Hepatocyte (in vitro differentiated cells): ENCODE measurements at regions not wholly inside any gene's neighbourhood (a gene's known extent, or its start where the extent isn't known, plus 50 kb on each side); places are given as distances from the start of the nearest gene placed in this dataset.

Experiments
- DNase-seq: peaks from one replicate; pipeline ENCODE4 v3.0.0-alpha.2; 2016; ENCODE audit warnings: low spot score
- H2AFZ ChIP-seq: fragments of 200-600 bp; sonication (generic); 2 replicates; pipeline ENCODE4 v1.6.0; 2016; ENCODE audit warnings: antibody characterized with exemption, mild to moderate bottlenecking
- H3K27ac ChIP-seq: fragments of 200-600 bp; sonication (generic); 2 replicates; pipeline ENCODE4 v1.5.1; 2016; ENCODE audit warnings: mild to moderate bottlenecking
- H3K27me3 ChIP-seq: fragments of 200-600 bp; sonication (generic); 2 replicates; pipeline ENCODE4 v1.6.1; 2016
- H3K36me3 ChIP-seq: fragments of 200-600 bp; sonication (generic); replicated peaks from 2 replicates; pipeline ENCODE4 v1.5.1; 2016; ENCODE audit warnings: low read depth; ENCODE audit not compliant: insufficient read depth
- H3K4me1 ChIP-seq: fragments of 200-600 bp; sonication (generic); 2 replicates; pipeline ENCODE4 v1.5.1; 2016; ENCODE audit warnings: mild to moderate bottlenecking, moderate library complexity; ENCODE audit not compliant: insufficient read depth
- H3K4me2 ChIP-seq: fragments of 200-600 bp; sonication (generic); 2 replicates; pipeline ENCODE4 v1.6.0; 2016
- H3K4me3 ChIP-seq: fragments of 200-600 bp; sonication (generic); 2 replicates; pipeline ENCODE4 v1.5.1; 2016; ENCODE audit warnings: mild to moderate bottlenecking
- H3K79me2 ChIP-seq: fragments of 200-600 bp; sonication (generic); 2 replicates; pipeline ENCODE4 v1.6.0; 2017; ENCODE audit warnings: mild to moderate bottlenecking
- H3K9me2 ChIP-seq: fragments of 200-600 bp; sonication (generic); replicated peaks from 2 replicates; pipeline ENCODE4 v1.6.0; 2017; ENCODE audit warnings: mild to moderate bottlenecking; ENCODE audit not compliant: insufficient read depth
- H3K9me3 ChIP-seq: fragments of 200-600 bp; sonication (generic); 2 replicates; pipeline ENCODE4 v1.5.1; 2016; ENCODE audit warnings: low read depth, mild to moderate bottlenecking
- H4K20me1 ChIP-seq: fragments of 200-600 bp; sonication (generic); 2 replicates; pipeline ENCODE4 v1.6.0; 2016; ENCODE audit warnings: mild to moderate bottlenecking; ENCODE audit not compliant: insufficient read depth, poor library complexity, severe bottlenecking
- EZH2 ChIP-seq: fragments of 200-600 bp; sonication (generic); IDR thresholded peaks from 2 replicates; pipeline ENCODE4 v1.6.1; 2016; ENCODE audit warnings: antibody characterized with exemption, mild to moderate bottlenecking, borderline replicate concordance
- EZH2phosphoT487 ChIP-seq: fragments of 200-600 bp; sonication (generic); IDR thresholded peaks from one replicate; pipeline ENCODE4 v1.6.1; 2018; ENCODE audit warnings: antibody characterized with exemption, mild to moderate bottlenecking, low read depth, moderate library complexity; ENCODE audit not compliant: unreplicated experiment, severe bottlenecking
- WGBS: methylation state at CpG from one replicate; pipeline ENCODE4 v1.1.6; 2016; ENCODE audit warnings: low lambda C conversion rate; ENCODE audit errors: missing lambda C conversion rate; 5-methylcytosine and 5-hydroxymethylcytosine counted together
- TF ChIP-seq, protein P1 (sequence below): fragments of 200-600 bp; sonication (generic); IDR thresholded peaks from 2 replicates; pipeline ENCODE4 v1.5.1; 2016; ENCODE audit warnings: antibody characterized with exemption, mild to moderate bottlenecking; ENCODE audit not compliant: poor library complexity

DNA sequence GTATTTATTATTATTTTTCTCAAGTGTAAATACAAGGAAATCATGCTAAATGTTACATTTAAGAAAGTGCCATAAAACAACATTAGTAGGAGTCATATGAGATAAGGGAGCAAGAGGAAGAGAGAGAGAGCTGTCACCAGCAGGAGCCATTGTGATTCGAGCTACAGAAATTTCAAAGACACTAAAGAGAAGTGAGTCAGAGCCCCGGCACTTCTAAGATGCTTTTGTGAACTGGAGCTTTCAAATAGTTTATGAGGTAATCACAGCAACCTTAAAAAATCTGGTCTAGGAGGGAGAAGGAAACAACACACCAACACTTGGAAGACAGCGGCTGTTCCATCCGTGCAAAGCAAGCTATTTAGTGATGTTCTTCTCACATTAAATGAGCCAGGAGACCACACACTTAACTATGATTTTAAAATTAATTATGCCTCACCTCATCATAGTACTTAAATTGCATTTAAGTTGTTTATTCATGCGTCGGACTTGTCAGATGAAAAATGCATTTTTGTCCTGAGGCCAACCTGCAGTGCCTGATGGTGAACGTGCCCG lies 382.7 kb upstream of the SALL3 start:
- H3K4me2 ChIP-seq: no peak overlapping the region
- no peaks in the 10 kb centered on the region for H3K4me1 ChIP-seq
- no peaks in the 10 kb centered on the region for H3K79me2 ChIP-seq
- no peaks in the 10 kb centered on the region for H3K27me3 ChIP-seq
- no peak overlapping the region for H3K27ac ChIP-seq
- H3K9me2 ChIP-seq: no peaks in the 10 kb centered on the region
- H3K36me3 ChIP-seq: no peaks in the 10 kb centered on the region
- TF ChIP-seq EZH2 (no peak), EZH2phosphoT487 (no peak)
- TF ChIP-seq, protein P1, sequence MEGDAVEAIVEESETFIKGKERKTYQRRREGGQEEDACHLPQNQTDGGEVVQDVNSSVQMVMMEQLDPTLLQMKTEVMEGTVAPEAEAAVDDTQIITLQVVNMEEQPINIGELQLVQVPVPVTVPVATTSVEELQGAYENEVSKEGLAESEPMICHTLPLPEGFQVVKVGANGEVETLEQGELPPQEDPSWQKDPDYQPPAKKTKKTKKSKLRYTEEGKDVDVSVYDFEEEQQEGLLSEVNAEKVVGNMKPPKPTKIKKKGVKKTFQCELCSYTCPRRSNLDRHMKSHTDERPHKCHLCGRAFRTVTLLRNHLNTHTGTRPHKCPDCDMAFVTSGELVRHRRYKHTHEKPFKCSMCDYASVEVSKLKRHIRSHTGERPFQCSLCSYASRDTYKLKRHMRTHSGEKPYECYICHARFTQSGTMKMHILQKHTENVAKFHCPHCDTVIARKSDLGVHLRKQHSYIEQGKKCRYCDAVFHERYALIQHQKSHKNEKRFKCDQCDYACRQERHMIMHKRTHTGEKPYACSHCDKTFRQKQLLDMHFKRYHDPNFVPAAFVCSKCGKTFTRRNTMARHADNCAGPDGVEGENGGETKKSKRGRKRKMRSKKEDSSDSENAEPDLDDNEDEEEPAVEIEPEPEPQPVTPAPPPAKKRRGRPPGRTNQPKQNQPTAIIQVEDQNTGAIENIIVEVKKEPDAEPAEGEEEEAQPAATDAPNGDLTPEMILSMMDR: no peak
- no peaks in the 10 kb centered on the region for H4K20me1 ChIP-seq
- H2AFZ ChIP-seq: no peak overlapping the region
- 45% methylated on average over 8 of the region's 8 CpGs for WGBS
- no peaks in the 10 kb centered on the region for H3K9me3 ChIP-seq
- DNase-seq: peak; percentile 24
- no peak overlapping the region for H3K4me3 ChIP-seq

GRCh38 chr18:78601349-78601748 lies 378.3 kb upstream of the SALL3 start:
- Histone ChIP-seq H3K27me3 (no peaks in the 10 kb centered on the region), H4K20me1 (no peaks in the 10 kb centered on the region), H3K9me2 (no peaks in the 10 kb centered on the region), H3K36me3 (no peaks in the 10 kb centered on the region), H2AFZ (no peak overlapping the region), H3K9me3 (no peaks in the 10 kb centered on the region), H3K4me1 (no peaks in the 10 kb centered on the region), H3K79me2 (no peaks in the 10 kb centered on the region), H3K4me3 (no peak overlapping the region), H3K27ac (no peak overlapping the region), H3K4me2 (no peak overlapping the region)
- DNase-seq: no peak
- 81% methylated on average over 14 of the region's 14 CpGs for WGBS
- TF ChIP-seq EZH2 (no peak), EZH2phosphoT487 (no peak)
- TF ChIP-seq, protein P1: no peak

DNA sequence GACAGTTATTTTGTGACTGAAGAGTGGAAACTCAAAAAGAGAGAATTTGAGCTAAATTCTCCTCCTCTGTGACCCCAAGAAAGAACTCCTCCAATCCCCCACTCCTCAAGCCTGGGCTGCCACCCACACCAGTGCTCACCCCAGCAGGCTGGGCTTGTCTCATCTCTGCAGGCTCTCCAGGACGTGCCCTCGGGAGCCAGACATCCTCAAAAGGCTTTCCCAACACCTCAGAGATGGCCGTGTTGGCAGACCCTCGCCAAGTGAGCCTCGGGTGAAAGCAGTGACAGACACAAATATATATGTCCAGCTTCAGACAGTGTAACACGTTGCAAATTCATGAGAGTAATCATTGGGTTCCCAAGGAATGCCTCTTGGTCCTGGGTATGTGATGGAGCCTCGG lies 377.7 kb upstream of the SALL3 start:
- H3K9me2 ChIP-seq: no peaks in the 10 kb centered on the region
- no peak for DNase-seq
- no peaks in the 10 kb centered on the region for H3K9me3 ChIP-seq
- H3K4me1 ChIP-seq: no peaks in the 10 kb centered on the region
- TF ChIP-seq EZH2 (no peak), EZH2phosphoT487 (no peak)
- TF ChIP-seq, protein P1: no peak
- H3K4me3 ChIP-seq: no peak overlapping the region
- no peak overlapping the region for H3K4me2 ChIP-seq
- no peaks in the 10 kb centered on the region for H3K27me3 ChIP-seq
- no peak overlapping the region for H3K27ac ChIP-seq
- no peaks in the 10 kb centered on the region for H4K20me1 ChIP-seq
- H2AFZ ChIP-seq: no peak overlapping the region
- H3K36me3 ChIP-seq: no peaks in the 10 kb centered on the region
- no peaks in the 10 kb centered on the region for H3K79me2 ChIP-seq
- 91% methylated on average over 7 of the region's 7 CpGs for WGBS

- Histone ChIP-seq H3K4me3 (no peak overlapping the region), H3K9me3 (no peaks in the 10 kb centered on the region), H3K36me3 (no peaks in the 10 kb centered on the region), H3K79me2 (no peaks in the 10 kb centered on the region), H3K27ac (no peak overlapping the region), H3K4me2 (no peak overlapping the region), H3K27me3 (no peaks in the 10 kb centered on the region), H3K4me1 (no peaks in the 10 kb centered on the region), H4K20me1 (no peaks in the 10 kb centered on the region), H2AFZ (no peak overlapping the region), H3K9me2 (no peaks in the 10 kb centered on the region)
- 93% methylated on average over 12 of the region's 12 CpGs for WGBS
- no peak for DNase-seq
- TF ChIP-seq EZH2phosphoT487 (no peak), EZH2 (no peak)
- TF ChIP-seq, protein P1: no peak
Observed at GRCh38 chr18:78602430-78602829, 377.2 kb upstream of the SALL3 start.
